Panc1 (cell line): ENCODE measurements at regions not wholly inside any gene's neighbourhood (a gene's known extent, or its start where the extent isn't known, plus 50 kb on each side); places are given as distances from the start of the nearest gene placed in this dataset.

Source experiments
- CTCF ChIP-seq: fragments of 450-650 bp; IDR thresholded peaks from 2 replicates; pipeline ENCODE4 v1.5.1; 2017; ENCODE audit warnings: mild to moderate bottlenecking
- POLR2AphosphoS5 ChIP-seq: IDR thresholded peaks from 2 replicates; pipeline ENCODE4 v1.6.1; 2012; ENCODE audit warnings: mild to moderate bottlenecking, low read depth, low read length, moderate library complexity
- REST ChIP-seq, 2 experiments: IDR thresholded peaks; 2 replicates each; pipeline ENCODE4 v1.6.1; 2011 to 2012; ENCODE audit warnings: low read depth in 2 of 2, control low read depth in 1 of 2, low read length in 1 of 2, mild to moderate bottlenecking in 1 of 2, moderate library complexity in 1 of 2; ENCODE audit not compliant: insufficient read depth in 1 of 2
- SIN3A ChIP-seq: IDR thresholded peaks from 2 replicates; pipeline ENCODE4 v1.6.1; 2012; ENCODE audit warnings: low read depth, mild to moderate bottlenecking, low read length, moderate library complexity, borderline replicate concordance; ENCODE audit not compliant: insufficient read depth

GRCh38 chr3:159902546-159903314, 85.9 kb upstream of the IL12A start:
- TF ChIP-seq CTCF, result no peak
- TF ChIP-seq SIN3A, result no peak
- TF ChIP-seq POLR2AphosphoS5, result no peak
- TF ChIP-seq REST (IDR thresholded peaks at IDR 0.05; ENCODE audit: insufficient read depth in 1 of 2, low read depth in 2 of 2, low read length in 1 of 2), result no peak
